OCI-LY7 (cell line): ENCODE measurements at regions not wholly inside any gene's neighbourhood (a gene's known extent, or its start where the extent isn't known, plus 50 kb on each side); places are given as distances from the start of the nearest gene placed in this dataset.

Experiments
- CTCF ChIP-seq: fragments of 200-600 bp; sonication (generic); conservative IDR thresholded peaks from 2 replicates; pipeline ENCODE4 v1.5.1; 2014; ENCODE audit warnings: mild to moderate bottlenecking, antibody characterized with exemption, low read length, moderate library complexity, mixed read lengths
- EZH2phosphoT487 ChIP-seq: fragments of 200-600 bp; sonication (generic); IDR thresholded peaks from 2 replicates; pipeline ENCODE4 v1.6.1; 2018; ENCODE audit warnings: low read depth, borderline replicate concordance, mild to moderate bottlenecking, mixed run types, antibody characterized with exemption, low read length, moderate library complexity, mixed read lengths

GRCh38 chr2:145380436-145381017, 860.6 kb upstream of the ZEB2 start:
- TF ChIP-seq CTCF (no peak), EZH2phosphoT487 (no peak)
